DND-41 (cell line): ENCODE measurements at regions not wholly inside any gene's neighbourhood (a gene's known extent, or its start where the extent isn't known, plus 50 kb on each side); places are given as distances from the start of the nearest gene placed in this dataset.

Source experiments
- EZH2 ChIP-seq: IDR thresholded peaks from 3 replicates; pipeline ENCODE4 v1.6.1; 2012; ENCODE audit warnings: borderline replicate concordance, low read depth, mild to moderate bottlenecking, moderate library complexity, low read length, inconsistent platforms; ENCODE audit not compliant: severe bottlenecking
- TF ChIP-seq, protein P1 (sequence below): IDR thresholded peaks from 2 replicates; pipeline ENCODE4 v1.5.1; 2012; ENCODE audit warnings: borderline replicate concordance, low read length, moderate library complexity, mild to moderate bottlenecking; ENCODE audit not compliant: poor library complexity, severe bottlenecking; ENCODE audit errors: extremely low read depth

- no peak for TF ChIP-seq EZH2
- TF ChIP-seq, protein P1, sequence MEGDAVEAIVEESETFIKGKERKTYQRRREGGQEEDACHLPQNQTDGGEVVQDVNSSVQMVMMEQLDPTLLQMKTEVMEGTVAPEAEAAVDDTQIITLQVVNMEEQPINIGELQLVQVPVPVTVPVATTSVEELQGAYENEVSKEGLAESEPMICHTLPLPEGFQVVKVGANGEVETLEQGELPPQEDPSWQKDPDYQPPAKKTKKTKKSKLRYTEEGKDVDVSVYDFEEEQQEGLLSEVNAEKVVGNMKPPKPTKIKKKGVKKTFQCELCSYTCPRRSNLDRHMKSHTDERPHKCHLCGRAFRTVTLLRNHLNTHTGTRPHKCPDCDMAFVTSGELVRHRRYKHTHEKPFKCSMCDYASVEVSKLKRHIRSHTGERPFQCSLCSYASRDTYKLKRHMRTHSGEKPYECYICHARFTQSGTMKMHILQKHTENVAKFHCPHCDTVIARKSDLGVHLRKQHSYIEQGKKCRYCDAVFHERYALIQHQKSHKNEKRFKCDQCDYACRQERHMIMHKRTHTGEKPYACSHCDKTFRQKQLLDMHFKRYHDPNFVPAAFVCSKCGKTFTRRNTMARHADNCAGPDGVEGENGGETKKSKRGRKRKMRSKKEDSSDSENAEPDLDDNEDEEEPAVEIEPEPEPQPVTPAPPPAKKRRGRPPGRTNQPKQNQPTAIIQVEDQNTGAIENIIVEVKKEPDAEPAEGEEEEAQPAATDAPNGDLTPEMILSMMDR = no peak
These were observed 2360.1 kb downstream of the PCDH7 start for GRCh38 chr4:33080275-33080674.
